ENCODE measurements at regions not wholly inside any gene's neighbourhood (a gene's known extent, or its start where the extent isn't known, plus 50 kb on each side); places are given as distances from the start of the nearest gene placed in this dataset.

GRCh38 chr1:227396539-227397353 lies 78.5 kb upstream of the CDC42BPA start:
- Mint-ChIP-seq H3K4me3 (no peak overlapping the region), H3K4me1 (peaks cover 17% of the 10 kb centered on the region), H3K27me3 (peaks cover 2% of the 10 kb centered on the region), H3K9me3 (no peaks in the 10 kb centered on the region), H3K36me3 (ENCODE audit: low read depth) (no peaks in the 10 kb centered on the region), H3K27ac (peak overlapping the region; percentile 43)
- CTCF ChIA-PET, result no interaction called here
- POLR2A ChIA-PET, result no interaction called here
- DNase-seq, result peak; percentile 6

- CTCF ChIA-PET, result no interaction called here
Observed at GRCh38 chr1:227395426-227396028, 77.2 kb upstream of the CDC42BPA start.

GRCh38 chr1:227392984-227393764 lies 74.9 kb upstream of the CDC42BPA start:
- H3K36me3 Mint-ChIP-seq (ENCODE audit: low read depth), result no peaks in the 10 kb centered on the region
- H3K4me1 Mint-ChIP-seq, result peaks cover 17% of the 10 kb centered on the region
- no peaks in the 10 kb centered on the region for H3K9me3 Mint-ChIP-seq
- ChIA-PET POLR2A (no interaction called here), CTCF (no interaction called here)
- no peak overlapping the region for H3K27ac Mint-ChIP-seq
- no peak for DNase-seq
- no peak overlapping the region for H3K4me3 Mint-ChIP-seq
- H3K27me3 Mint-ChIP-seq, result peaks cover 5% of the 10 kb centered on the region

More at GRCh38 chr1:227395426-227396028, 77.2 kb upstream of the CDC42BPA start:
- Mint-ChIP-seq H3K9me3 (no peaks in the 10 kb centered on the region), H3K36me3 (ENCODE audit: low read depth) (no peaks in the 10 kb centered on the region), H3K27ac (no peak overlapping the region), H3K4me3 (no peak overlapping the region), H3K4me1 (peaks cover 17% of the 10 kb centered on the region), H3K27me3 (peaks cover 5% of the 10 kb centered on the region)
- no peak for DNase-seq
- POLR2A ChIA-PET, result no interaction called here

- Mint-ChIP-seq H3K27me3 (peaks cover 7% of the 10 kb centered on the region), H3K4me1 (peaks cover 8% of the 10 kb centered on the region), H3K9me3 (no peaks in the 10 kb centered on the region), H3K27ac (no peak overlapping the region), H3K36me3 (ENCODE audit: low read depth) (no peaks in the 10 kb centered on the region), H3K4me3 (no peak overlapping the region)
- ChIA-PET CTCF (interaction anchor here (0.8 to 1.3 kb wide), 2 partner anchors 9 to 13 kb away, joined by 3 to 5 read pairs; no protein-coding TSS in a partner anchor), POLR2A (no interaction called here)
- DNase-seq, result no peak
Observed at GRCh38 chr1:227391879-227392278, 73.6 kb upstream of the CDC42BPA start.

- Mint-ChIP-seq H3K27ac (no peak overlapping the region), H3K27me3 (peaks cover 7% of the 10 kb centered on the region), H3K9me3 (no peaks in the 10 kb centered on the region), H3K4me1 (peaks cover 3% of the 10 kb centered on the region), H3K36me3 (ENCODE audit: low read depth) (no peaks in the 10 kb centered on the region), H3K4me3 (no peak overlapping the region)
- DNase-seq, result no peak
- CTCF ChIA-PET, result interaction anchor here (0.8 to 1.3 kb wide), 2 partner anchors 9 to 12 kb away, joined by 3 to 5 read pairs; no protein-coding TSS in a partner anchor
- POLR2A ChIA-PET, result no interaction called here
Observed at GRCh38 chr1:227391211-227391610, 72.9 kb upstream of the CDC42BPA start.

- Mint-ChIP-seq H3K4me3 (no peak overlapping the region), H3K4me1 (no peaks in the 10 kb centered on the region), H3K27me3 (peaks cover 7% of the 10 kb centered on the region), H3K9me3 (no peaks in the 10 kb centered on the region), H3K36me3 (ENCODE audit: low read depth) (no peaks in the 10 kb centered on the region), H3K27ac (no peak overlapping the region)
- ChIA-PET CTCF (no interaction called here), POLR2A (no interaction called here)
- no peak for DNase-seq
Observed at GRCh38 chr1:227390525-227390924, 72.2 kb upstream of the CDC42BPA start.

GRCh38 chr1:227388214-227389168 lies 70.2 kb upstream of the CDC42BPA start:
- no peaks in the 10 kb centered on the region for H3K4me1 Mint-ChIP-seq
- no peaks in the 10 kb centered on the region for H3K36me3 Mint-ChIP-seq (ENCODE audit: low read depth)
- ChIA-PET CTCF (no interaction called here), POLR2A (no interaction called here)
- H3K27me3 Mint-ChIP-seq, result peaks cover 7% of the 10 kb centered on the region
- no peak overlapping the region for H3K27ac Mint-ChIP-seq
- H3K9me3 Mint-ChIP-seq, result peaks cover 1% of the 10 kb centered on the region
- DNase-seq, result no peak
- no peak overlapping the region for H3K4me3 Mint-ChIP-seq

- DNase-seq, result no peak
- Mint-ChIP-seq H3K36me3 (ENCODE audit: low read depth) (no peaks in the 10 kb centered on the region), H3K4me3 (no peak overlapping the region), H3K4me1 (no peaks in the 10 kb centered on the region), H3K27ac (no peak overlapping the region), H3K27me3 (peaks cover 12% of the 10 kb centered on the region), H3K9me3 (peaks cover 4% of the 10 kb centered on the region)
- ChIA-PET POLR2A (no interaction called here), CTCF (interaction anchor here (1.9 kb wide), 1 partner anchor 12 kb away, joined by 5 read pairs; no protein-coding TSS in a partner anchor)
Observed at GRCh38 chr1:227379555-227379892, 61.2 kb upstream of the CDC42BPA start.

- Mint-ChIP-seq H3K27me3 (peaks cover 12% of the 10 kb centered on the region), H3K27ac (no peak overlapping the region), H3K4me3 (no peak overlapping the region), H3K4me1 (no peaks in the 10 kb centered on the region), H3K9me3 (peaks cover 4% of the 10 kb centered on the region), H3K36me3 (ENCODE audit: low read depth) (no peaks in the 10 kb centered on the region)
- ChIA-PET CTCF (interaction anchor here (1.9 kb wide), 1 partner anchor 13 kb away, joined by 5 read pairs; no protein-coding TSS in a partner anchor), POLR2A (no interaction called here)
- no peak for DNase-seq
Observed at GRCh38 chr1:227378871-227379554, 60.7 kb upstream of the CDC42BPA start.

GRCh38 chr1:227378181-227378580 lies 59.9 kb upstream of the CDC42BPA start:
- POLR2A ChIA-PET, result no interaction called here
- Mint-ChIP-seq H3K27ac (no peak overlapping the region), H3K9me3 (peaks cover 3% of the 10 kb centered on the region), H3K4me1 (no peaks in the 10 kb centered on the region), H3K4me3 (no peak overlapping the region), H3K27me3 (peaks cover 12% of the 10 kb centered on the region), H3K36me3 (ENCODE audit: low read depth) (no peaks in the 10 kb centered on the region)
- CTCF ChIA-PET, result interaction anchor here (0.6 to 1.9 kb wide), 2 partner anchors 13 to 212 kb away, joined by 3 to 5 read pairs; no protein-coding TSS in a partner anchor
- no peak for DNase-seq

GRCh38 chr1:227374846-227375245 lies 56.6 kb upstream of the CDC42BPA start:
- DNase-seq, result no peak
- H3K36me3 Mint-ChIP-seq (ENCODE audit: low read depth), result no peaks in the 10 kb centered on the region
- H3K4me3 Mint-ChIP-seq, result no peak overlapping the region
- H3K27ac Mint-ChIP-seq, result no peak overlapping the region
- H3K9me3 Mint-ChIP-seq, result no peaks in the 10 kb centered on the region
- H3K27me3 Mint-ChIP-seq, result peaks cover 10% of the 10 kb centered on the region
- no peaks in the 10 kb centered on the region for H3K4me1 Mint-ChIP-seq
- ChIA-PET POLR2A (no interaction called here), CTCF (no interaction called here)

GRCh38 chr1:227372726-227373130 lies 54.4 kb upstream of the CDC42BPA start:
- no peak for DNase-seq
- Mint-ChIP-seq H3K36me3 (ENCODE audit: low read depth) (no peaks in the 10 kb centered on the region), H3K27ac (no peak overlapping the region), H3K9me3 (no peaks in the 10 kb centered on the region), H3K4me3 (no peak overlapping the region), H3K4me1 (no peaks in the 10 kb centered on the region), H3K27me3 (peaks cover 2% of the 10 kb centered on the region)
- ChIA-PET POLR2A (no interaction called here), CTCF (no interaction called here)

Measured in activated CD4-positive, alpha-beta T cell treated with anti-CD3 and anti-CD28 coated beads, Interleukin-2, amount 10 ng/mL, durations not matched to agents 7 days and 5 days (primary cell).